Duodenal mucosa (tissue), 2 donors: ENCODE measurements at regions not wholly inside any gene's neighbourhood (a gene's known extent, or its start where the extent isn't known, plus 50 kb on each side); places are given as distances from the start of the nearest gene placed in this dataset.
"Not testable (repeated sequence)": the region's sequence is repeated elsewhere in the genome, so short reads cannot be mapped to it uniquely, and the experiment has no call there.

Experiments
- H3K27ac ChIP-seq: one replicate; pipeline ENCODE4 v1.7.0; 2013; ENCODE audit warnings: low read depth, low read length
- H3K27me3 ChIP-seq, 2 donors: one replicate each; pipeline ENCODE4 v1.7.0; 2013; ENCODE audit warnings: low read length in 2 of 2, control low read depth in 1 of 2; ENCODE audit not compliant: insufficient read depth in 2 of 2, control insufficient read depth in 1 of 2
- H3K36me3 ChIP-seq, 2 donors: one replicate each; pipeline ENCODE4 v1.7.0; 2013; ENCODE audit warnings: low read length in 2 of 2, control low read depth in 1 of 2; ENCODE audit not compliant: insufficient read depth in 2 of 2, control insufficient read depth in 1 of 2
- H3K4me1 ChIP-seq, 2 donors: one replicate each; pipeline ENCODE4 v1.7.0; 2013; ENCODE audit warnings: low read length in 2 of 2, control low read depth in 1 of 2; ENCODE audit not compliant: insufficient read depth in 2 of 2, control insufficient read depth in 1 of 2
- H3K4me3 ChIP-seq, 2 donors: one replicate each; pipeline ENCODE4 v1.7.0; 2013; ENCODE audit warnings: low read length in 2 of 2, low read depth in 1 of 2
- H3K9ac ChIP-seq, 2 donors: one replicate each; pipeline ENCODE4 v1.7.0; 2013; ENCODE audit warnings: low read length in 2 of 2, low read depth in 1 of 2
- H3K9me3 ChIP-seq, 2 donors: one replicate each; pipeline ENCODE4 v1.7.0; 2013; ENCODE audit warnings: low read length in 2 of 2, control low read depth in 1 of 2; ENCODE audit not compliant: control insufficient read depth in 1 of 2

GRCh38 chr2:230614913-230615332 lies 97.7 kb upstream of the CAB39 start:
- no peaks in the 10 kb centered on the region for H3K36me3 ChIP-seq
- no peak overlapping the region for H3K4me3 ChIP-seq
- no peak overlapping the region for H3K27ac ChIP-seq
- no peaks in the 10 kb centered on the region for H3K27me3 ChIP-seq
- no peaks in the 10 kb centered on the region for H3K9me3 ChIP-seq
- H3K9ac ChIP-seq: no peak overlapping the region
- no peaks in the 10 kb centered on the region for H3K4me1 ChIP-seq

- not testable (repeated sequence) for H3K9me3 ChIP-seq, H3K4me1 ChIP-seq, H3K4me3 ChIP-seq, H3K9ac ChIP-seq, H3K27me3 ChIP-seq, H3K27ac ChIP-seq, H3K36me3 ChIP-seq
Measured at GRCh38 chr2:230617256-230617706, 95.4 kb upstream of the CAB39 start.

- Histone ChIP-seq H3K36me3 (no peaks in the 10 kb centered on the region), H3K4me3 (no peak overlapping the region), H3K27ac (no peak overlapping the region)
Measured at GRCh38 chr2:230619491-230619890, 93.2 kb upstream of the CAB39 start.

GRCh38 chr2:230625220-230625619 lies 87.4 kb upstream of the CAB39 start:
- not testable (repeated sequence) for H3K4me3 ChIP-seq, H3K4me1 ChIP-seq, H3K36me3 ChIP-seq, H3K9me3 ChIP-seq, H3K27me3 ChIP-seq, H3K27ac ChIP-seq, H3K9ac ChIP-seq

More at GRCh38 chr2:230619491-230619890, 93.2 kb upstream of the CAB39 start:
- Histone ChIP-seq H3K9me3 (no peaks in the 10 kb centered on the region), H3K9ac (no peak overlapping the region), H3K27me3 (no peaks in the 10 kb centered on the region), H3K4me1 (no peaks in the 10 kb centered on the region)

GRCh38 chr2:230627091-230627490 lies 85.6 kb upstream of the CAB39 start:
- H3K4me3 ChIP-seq, H3K9ac ChIP-seq, H3K36me3 ChIP-seq, H3K9me3 ChIP-seq, H3K27ac ChIP-seq, H3K27me3 ChIP-seq, H3K4me1 ChIP-seq: not testable (repeated sequence)

GRCh38 chr2:230627806-230628724 lies 84.6 kb upstream of the CAB39 start:
- H3K9ac ChIP-seq: no peak overlapping the region
- H3K27ac ChIP-seq: no peak overlapping the region
- H3K36me3 ChIP-seq: no peaks in the 10 kb centered on the region
- no peaks in the 10 kb centered on the region for H3K27me3 ChIP-seq
- no peaks in the 10 kb centered on the region for H3K9me3 ChIP-seq
- no peak overlapping the region for H3K4me3 ChIP-seq
- H3K4me1 ChIP-seq: no peaks in the 10 kb centered on the region

GRCh38 chr2:230631470-230631869 lies 81.2 kb upstream of the CAB39 start:
- H3K9me3 ChIP-seq: no peaks in the 10 kb centered on the region
- no peaks in the 10 kb centered on the region for H3K4me1 ChIP-seq
- H3K4me3 ChIP-seq: no peak overlapping the region
- H3K9ac ChIP-seq: no peak overlapping the region
- H3K36me3 ChIP-seq: no peaks in the 10 kb centered on the region
- H3K27ac ChIP-seq: no peak overlapping the region
- no peaks in the 10 kb centered on the region for H3K27me3 ChIP-seq

- Histone ChIP-seq H3K4me3 (no peak overlapping the region), H3K36me3 (no peaks in the 10 kb centered on the region), H3K27me3 (no peaks in the 10 kb centered on the region), H3K27ac (no peak overlapping the region), H3K4me1 (no peaks in the 10 kb centered on the region), H3K9ac (no peak overlapping the region), H3K9me3 (no peaks in the 10 kb centered on the region)
Measured at GRCh38 chr2:230634146-230634545, 78.5 kb upstream of the CAB39 start.

GRCh38 chr2:230634721-230635313 lies 77.8 kb upstream of the CAB39 start:
- not testable (repeated sequence) for H3K4me3 ChIP-seq, H3K36me3 ChIP-seq, H3K27ac ChIP-seq, H3K9me3 ChIP-seq, H3K27me3 ChIP-seq, H3K9ac ChIP-seq, H3K4me1 ChIP-seq

- H3K9ac ChIP-seq: no peak overlapping the region
- H3K4me1 ChIP-seq: no peaks in the 10 kb centered on the region
- H3K36me3 ChIP-seq: no peaks in the 10 kb centered on the region
- H3K27ac ChIP-seq: no peak overlapping the region
- H3K9me3 ChIP-seq: no peaks in the 10 kb centered on the region
- H3K4me3 ChIP-seq: no peak overlapping the region
- no peaks in the 10 kb centered on the region for H3K27me3 ChIP-seq
Measured at GRCh38 chr2:230636684-230637271, 75.9 kb upstream of the CAB39 start.
